ENCODE measurements at regions not wholly inside any gene's neighbourhood (a gene's known extent, or its start where the extent isn't known, plus 50 kb on each side); places are given as distances from the start of the nearest gene placed in this dataset.

DNA sequence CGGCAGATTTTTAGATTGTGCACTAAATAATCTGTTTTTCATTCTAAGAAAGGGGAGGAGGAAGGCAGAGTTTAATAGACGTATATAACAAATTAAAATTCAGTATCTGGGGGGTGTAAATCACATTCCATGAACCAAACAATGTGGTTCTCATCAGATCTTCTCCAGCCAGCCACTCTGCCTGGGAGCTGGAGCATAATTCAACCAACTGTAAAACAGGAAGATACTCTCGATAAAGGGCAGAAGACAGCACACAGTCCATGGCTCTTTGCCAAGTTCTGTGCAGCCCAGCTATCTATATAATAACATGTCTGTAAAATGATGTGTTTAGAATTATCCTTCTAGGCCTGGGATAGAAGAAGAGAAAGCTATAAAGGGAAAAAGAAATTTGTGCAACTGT is 289.9 kb upstream of the ZFP64 start:
- no peaks in the 10 kb centered on the region for H3K4me1 ChIP-seq (ENCODE audit: low read length)
- no peaks in the 10 kb centered on the region for H3K79me2 ChIP-seq (ENCODE audit: low read length)
- H3F3A ChIP-seq (ENCODE audit: insufficient read depth, low read length): no peaks in the 10 kb centered on the region
- H3K9me3 ChIP-seq (replicated peaks; ENCODE audit: insufficient read depth, low read length): no peaks in the 10 kb centered on the region
- H2AFZ ChIP-seq (ENCODE audit: low read length): no peak overlapping the region
- no peaks in the 10 kb centered on the region for H3K9me2 ChIP-seq (replicated peaks; ENCODE audit: insufficient read depth, low read length)
- no peak for TF ChIP-seq EZH2 (optimal IDR thresholded peaks at IDR 0.05; ENCODE audit: low read depth, low read length)
- no peak for TF ChIP-seq EZH2phosphoT487 (IDR thresholded peaks at IDR 0.05; ENCODE audit: low read length)
- TF ChIP-seq, protein P1, sequence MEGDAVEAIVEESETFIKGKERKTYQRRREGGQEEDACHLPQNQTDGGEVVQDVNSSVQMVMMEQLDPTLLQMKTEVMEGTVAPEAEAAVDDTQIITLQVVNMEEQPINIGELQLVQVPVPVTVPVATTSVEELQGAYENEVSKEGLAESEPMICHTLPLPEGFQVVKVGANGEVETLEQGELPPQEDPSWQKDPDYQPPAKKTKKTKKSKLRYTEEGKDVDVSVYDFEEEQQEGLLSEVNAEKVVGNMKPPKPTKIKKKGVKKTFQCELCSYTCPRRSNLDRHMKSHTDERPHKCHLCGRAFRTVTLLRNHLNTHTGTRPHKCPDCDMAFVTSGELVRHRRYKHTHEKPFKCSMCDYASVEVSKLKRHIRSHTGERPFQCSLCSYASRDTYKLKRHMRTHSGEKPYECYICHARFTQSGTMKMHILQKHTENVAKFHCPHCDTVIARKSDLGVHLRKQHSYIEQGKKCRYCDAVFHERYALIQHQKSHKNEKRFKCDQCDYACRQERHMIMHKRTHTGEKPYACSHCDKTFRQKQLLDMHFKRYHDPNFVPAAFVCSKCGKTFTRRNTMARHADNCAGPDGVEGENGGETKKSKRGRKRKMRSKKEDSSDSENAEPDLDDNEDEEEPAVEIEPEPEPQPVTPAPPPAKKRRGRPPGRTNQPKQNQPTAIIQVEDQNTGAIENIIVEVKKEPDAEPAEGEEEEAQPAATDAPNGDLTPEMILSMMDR (IDR thresholded peaks at IDR 0.05; ENCODE audit: low read length): no peak
- H3K9ac ChIP-seq (ENCODE audit: low read length): no peak overlapping the region
- H3K36me3 ChIP-seq (replicated peaks; ENCODE audit: insufficient read depth, low read length): no peaks in the 10 kb centered on the region
- H3K4me2 ChIP-seq (ENCODE audit: low read depth, low read length): no peak overlapping the region
- H4K20me1 ChIP-seq (ENCODE audit: insufficient read depth, low read length): no peaks in the 10 kb centered on the region
- no peak overlapping the region for H3K27ac ChIP-seq (ENCODE audit: low read length)
- no peak for DNase-seq
- H3K4me3 ChIP-seq (ENCODE audit: low read length): no peak overlapping the region
- H3K27me3 ChIP-seq (replicated peaks; ENCODE audit: insufficient read depth, low read length): no peaks in the 10 kb centered on the region

DNA sequence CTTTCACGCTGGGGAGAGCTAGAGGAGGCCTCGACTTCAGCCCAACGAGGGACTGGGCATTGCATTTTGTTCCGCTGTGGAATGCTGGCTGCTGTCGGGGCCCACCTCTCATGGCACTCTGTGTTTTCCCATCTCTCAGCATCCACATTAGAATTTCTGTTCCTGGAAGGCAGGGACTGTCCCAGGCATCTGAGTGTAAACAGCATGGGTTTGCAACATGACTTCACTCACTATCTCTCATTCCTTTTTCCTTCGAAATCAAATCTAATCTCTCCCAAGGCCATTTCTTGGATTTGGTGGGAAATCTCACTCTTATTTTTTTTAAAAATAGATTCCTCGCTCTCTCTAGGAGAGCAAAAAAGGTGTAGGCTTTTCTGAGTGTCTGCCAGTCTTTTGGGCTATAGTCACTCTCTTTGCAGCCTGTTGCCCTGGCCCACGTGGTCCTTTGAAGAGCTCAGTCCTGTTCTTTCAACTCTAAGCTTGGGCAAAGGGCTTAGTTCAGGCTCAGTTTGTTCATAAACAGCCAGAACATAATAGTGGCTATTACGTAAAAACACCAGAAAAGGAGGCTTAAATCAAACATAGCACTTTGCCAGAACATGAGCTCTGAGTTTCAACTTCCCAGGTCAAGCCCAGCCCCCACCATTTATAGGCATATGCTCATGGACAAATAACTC is 284.6 kb upstream of the ZFP64 start:
- no peak for TF ChIP-seq EZH2phosphoT487 (IDR thresholded peaks at IDR 0.05; ENCODE audit: low read length)
- TF ChIP-seq, protein P1 (IDR thresholded peaks at IDR 0.05; ENCODE audit: low read length): no peak
- H3K4me3 ChIP-seq (ENCODE audit: low read length): no peak overlapping the region
- H3F3A ChIP-seq (ENCODE audit: insufficient read depth, low read length): no peaks in the 10 kb centered on the region
- H3K9me3 ChIP-seq (replicated peaks; ENCODE audit: insufficient read depth, low read length): no peaks in the 10 kb centered on the region
- DNase-seq: no peak
- no peaks in the 10 kb centered on the region for H3K4me1 ChIP-seq (ENCODE audit: low read length)
- no peaks in the 10 kb centered on the region for H3K9me2 ChIP-seq (replicated peaks; ENCODE audit: insufficient read depth, low read length)
- H3K36me3 ChIP-seq (replicated peaks; ENCODE audit: insufficient read depth, low read length): no peaks in the 10 kb centered on the region
- no peak overlapping the region for H3K4me2 ChIP-seq (ENCODE audit: low read depth, low read length)
- H3K79me2 ChIP-seq (ENCODE audit: low read length): no peaks in the 10 kb centered on the region
- no peak overlapping the region for H2AFZ ChIP-seq (ENCODE audit: low read length)
- no peaks in the 10 kb centered on the region for H3K27me3 ChIP-seq (replicated peaks; ENCODE audit: insufficient read depth, low read length)
- H4K20me1 ChIP-seq (ENCODE audit: insufficient read depth, low read length): no peaks in the 10 kb centered on the region
- H3K27ac ChIP-seq (ENCODE audit: low read length): no peak overlapping the region
- H3K9ac ChIP-seq (ENCODE audit: low read length): no peak overlapping the region

DNA sequence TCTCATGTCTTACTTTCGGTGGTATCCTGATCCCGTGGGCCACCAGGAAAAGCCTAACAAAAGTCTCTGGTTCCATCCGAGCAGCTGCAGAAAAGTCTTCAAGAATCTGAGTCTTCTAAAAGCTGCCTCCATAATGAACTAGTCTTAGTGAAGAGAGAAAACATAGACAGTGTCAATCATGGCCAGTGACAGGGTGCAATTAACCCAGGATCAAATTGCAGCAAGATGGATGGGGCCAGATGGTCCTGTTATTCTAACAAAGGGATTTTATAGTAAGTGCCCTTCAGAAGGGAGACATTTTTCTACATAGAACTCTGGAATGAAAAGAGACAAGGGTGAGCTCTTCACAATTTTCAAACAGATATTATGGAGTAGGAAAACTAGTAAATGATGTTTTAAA is 281.6 kb upstream of the ZFP64 start:
- DNase-seq: no peak
- no peaks in the 10 kb centered on the region for H3K79me2 ChIP-seq (ENCODE audit: low read length)
- no peaks in the 10 kb centered on the region for H3K36me3 ChIP-seq (replicated peaks; ENCODE audit: insufficient read depth, low read length)
- no peak overlapping the region for H3K9ac ChIP-seq (ENCODE audit: low read length)
- no peaks in the 10 kb centered on the region for H4K20me1 ChIP-seq (ENCODE audit: insufficient read depth, low read length)
- no peak overlapping the region for H3K27ac ChIP-seq (ENCODE audit: low read length)
- no peaks in the 10 kb centered on the region for H3K9me3 ChIP-seq (replicated peaks; ENCODE audit: insufficient read depth, low read length)
- H3K27me3 ChIP-seq (replicated peaks; ENCODE audit: insufficient read depth, low read length): no peaks in the 10 kb centered on the region
- TF ChIP-seq EZH2 (optimal IDR thresholded peaks at IDR 0.05; ENCODE audit: low read depth, low read length) (no peak), EZH2phosphoT487 (IDR thresholded peaks at IDR 0.05; ENCODE audit: low read length) (no peak)
- TF ChIP-seq, protein P1 (IDR thresholded peaks at IDR 0.05; ENCODE audit: low read length): no peak
- no peaks in the 10 kb centered on the region for H3F3A ChIP-seq (ENCODE audit: insufficient read depth, low read length)
- no peak overlapping the region for H3K4me2 ChIP-seq (ENCODE audit: low read depth, low read length)
- no peak overlapping the region for H2AFZ ChIP-seq (ENCODE audit: low read length)
- H3K4me3 ChIP-seq (ENCODE audit: low read length): no peak overlapping the region
- no peaks in the 10 kb centered on the region for H3K4me1 ChIP-seq (ENCODE audit: low read length)
- H3K9me2 ChIP-seq (replicated peaks; ENCODE audit: insufficient read depth, low read length): no peaks in the 10 kb centered on the region

All from MM.1S (cell line).